Panc1 (cell line): ENCODE measurements at regions not wholly inside any gene's neighbourhood (a gene's known extent, or its start where the extent isn't known, plus 50 kb on each side); places are given as distances from the start of the nearest gene placed in this dataset.

Experiments used
- ATAC-seq: fragments of 200-7000 bp; cut with Tn5 transposase; 2 replicates; pipeline ENCODE4 v1.9.1; 2020; ENCODE audit warnings: mild to moderate bottlenecking, moderate library complexity
- BruUV-seq: library from RNA; stranded (reverse); fragments of 400-500 nt; replicated peaks from 2 replicates; lab custom pipeline; 2021; lab: Mats Ljungman, UMichigan
- CTCF ChIA-PET: fragments of 300-600 bp; sonication (Branson Sonifier 250); formaldehyde crosslinking; loops from one replicate; lab custom pipeline; 2022; ENCODE audit warnings: antibody characterized with exemption; lab: Charles Lee
- POLR2A ChIA-PET: fragments of 300-600 bp; sonication (Branson Sonifier 250); formaldehyde crosslinking; loops from one replicate; lab custom pipeline; 2022; ENCODE audit warnings: antibody characterized with exemption; lab: Charles Lee
- DNase-seq: peaks from one replicate; pipeline ENCODE4 v3.0.0-alpha.2; 2010; ENCODE audit warnings: low read depth, low spot score
- H3K27ac ChIP-seq: 2 replicates; pipeline ENCODE4 v1.5.1; 2011; ENCODE audit warnings: mild to moderate bottlenecking, low read length, inconsistent platforms
- H3K27me3 ChIP-seq: fragments of 200-500 bp; sonication (Bioruptor generic); 2 replicates; pipeline ENCODE4 v1.6.0; 2014; ENCODE audit warnings: low read length, inconsistent platforms; ENCODE audit not compliant: control insufficient read depth, insufficient read depth
- H3K36me3 ChIP-seq: fragments of 200-500 bp; sonication (Bioruptor generic); 2 replicates; pipeline ENCODE4 v1.5.1; 2014; ENCODE audit warnings: inconsistent platforms, mild to moderate bottlenecking, low read length, moderate library complexity; ENCODE audit not compliant: control insufficient read depth, insufficient read depth
- H3K4me1 ChIP-seq: 2 replicates; pipeline ENCODE4 v1.5.1; 2011; ENCODE audit warnings: inconsistent platforms, mild to moderate bottlenecking, low read length, moderate library complexity; ENCODE audit not compliant: control insufficient read depth, insufficient read depth
- H3K4me3 ChIP-seq, 2 experiments: 2 replicates each; pipeline ENCODE4 v1.5.1; 2011 to 2012; ENCODE audit warnings: low read depth in 2 of 2, low read length in 2 of 2, mild to moderate bottlenecking in 2 of 2, inconsistent platforms in 1 of 2, moderate library complexity in 1 of 2
- H3K9me3 ChIP-seq: fragments of 200-500 bp; sonication (Bioruptor generic); 2 replicates; pipeline ENCODE4 v1.5.1; 2014; ENCODE audit warnings: low read depth, mild to moderate bottlenecking, inconsistent platforms, low read length, moderate library complexity; ENCODE audit not compliant: control insufficient read depth, insufficient read depth
- POLR2AphosphoS5 ChIP-seq: IDR thresholded peaks from 2 replicates; pipeline ENCODE4 v1.6.1; 2012; ENCODE audit warnings: mild to moderate bottlenecking, low read depth, low read length, moderate library complexity
- REST ChIP-seq, 2 experiments: IDR thresholded peaks; 2 replicates each; pipeline ENCODE4 v1.6.1; 2011 to 2012; ENCODE audit warnings: low read depth in 2 of 2, control low read depth in 1 of 2, low read length in 1 of 2, mild to moderate bottlenecking in 1 of 2, moderate library complexity in 1 of 2; ENCODE audit not compliant: insufficient read depth in 1 of 2
- SIN3A ChIP-seq: IDR thresholded peaks from 2 replicates; pipeline ENCODE4 v1.6.1; 2012; ENCODE audit warnings: low read depth, mild to moderate bottlenecking, low read length, moderate library complexity, borderline replicate concordance; ENCODE audit not compliant: insufficient read depth
- TCF7L2 ChIP-seq: IDR thresholded peaks from 2 replicates; pipeline ENCODE4 v1.6.1; 2011; ENCODE audit warnings: mild to moderate bottlenecking, low read depth, low read length, inconsistent platforms
- in situ Hi-C: cut with HindIII; loops from 2 replicates; pipeline ENCODE4 v1.10.0; 2016; ENCODE audit warnings: low sequenced_read_pairs, low pct_unique_long_range_greater_than_20kb
- intact Hi-C: fragments of 100-400 bp; cut with micrococcal nuclease; formaldehyde crosslinking; loops from one replicate; pipeline ENCODE4 v1.10.0; 2022; ENCODE audit not compliant: unreplicated experiment
- TF ChIP-seq, protein P1 (sequence below): fragments of 450-650 bp; IDR thresholded peaks from 2 replicates; pipeline ENCODE4 v1.5.1; 2017; ENCODE audit warnings: mild to moderate bottlenecking

- no peaks in the 10 kb centered on the region for H3K36me3 ChIP-seq
- ChIA-PET CTCF (no interaction called here), POLR2A (no interaction called here)
- H3K4me3 ChIP-seq = no peak overlapping the region
- no TSS peak for BruUV-seq
- intact Hi-C loops (no loop called here), in situ Hi-C loops (no loop called here)
- DNase-seq (no peak), ATAC-seq (no peak)
- no peak overlapping the region for H3K27ac ChIP-seq
- no peaks in the 10 kb centered on the region for H3K9me3 ChIP-seq
- H3K4me1 ChIP-seq = no peaks in the 10 kb centered on the region
- TF ChIP-seq SIN3A (no peak), POLR2AphosphoS5 (no peak), REST (IDR thresholded peaks at IDR 0.05; ENCODE audit: insufficient read depth in 1 of 2, low read depth in 2 of 2, low read length in 1 of 2) (no peak), TCF7L2 (no peak)
- TF ChIP-seq, protein P1, sequence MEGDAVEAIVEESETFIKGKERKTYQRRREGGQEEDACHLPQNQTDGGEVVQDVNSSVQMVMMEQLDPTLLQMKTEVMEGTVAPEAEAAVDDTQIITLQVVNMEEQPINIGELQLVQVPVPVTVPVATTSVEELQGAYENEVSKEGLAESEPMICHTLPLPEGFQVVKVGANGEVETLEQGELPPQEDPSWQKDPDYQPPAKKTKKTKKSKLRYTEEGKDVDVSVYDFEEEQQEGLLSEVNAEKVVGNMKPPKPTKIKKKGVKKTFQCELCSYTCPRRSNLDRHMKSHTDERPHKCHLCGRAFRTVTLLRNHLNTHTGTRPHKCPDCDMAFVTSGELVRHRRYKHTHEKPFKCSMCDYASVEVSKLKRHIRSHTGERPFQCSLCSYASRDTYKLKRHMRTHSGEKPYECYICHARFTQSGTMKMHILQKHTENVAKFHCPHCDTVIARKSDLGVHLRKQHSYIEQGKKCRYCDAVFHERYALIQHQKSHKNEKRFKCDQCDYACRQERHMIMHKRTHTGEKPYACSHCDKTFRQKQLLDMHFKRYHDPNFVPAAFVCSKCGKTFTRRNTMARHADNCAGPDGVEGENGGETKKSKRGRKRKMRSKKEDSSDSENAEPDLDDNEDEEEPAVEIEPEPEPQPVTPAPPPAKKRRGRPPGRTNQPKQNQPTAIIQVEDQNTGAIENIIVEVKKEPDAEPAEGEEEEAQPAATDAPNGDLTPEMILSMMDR = no peak
- no peaks in the 10 kb centered on the region; the same call in 1 of the 2 replicates for H3K27me3 ChIP-seq
Observed at GRCh38 chr18:73663581-73663980, 484.1 kb downstream of the FBXO15 start.

DNA sequence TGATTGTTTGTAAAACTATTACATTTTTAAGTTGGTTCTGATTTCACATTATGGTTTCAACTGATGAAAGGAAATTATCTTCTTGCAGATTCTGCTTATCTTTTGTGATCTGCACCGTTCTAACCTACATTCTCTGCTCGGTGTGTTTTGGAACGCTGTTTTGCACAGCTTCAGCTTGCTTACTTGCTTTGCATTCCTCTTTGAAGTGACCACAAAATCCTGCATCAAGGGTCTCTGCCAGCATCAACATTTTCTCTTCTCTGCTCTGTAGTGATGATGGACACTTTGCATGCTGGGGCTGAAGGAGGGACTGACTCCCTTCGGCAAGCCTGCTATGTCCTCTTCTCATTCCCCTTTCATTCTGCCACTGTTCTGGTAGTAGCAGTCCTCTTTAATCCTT, 485.2 kb downstream of the FBXO15 start:
- POLR2A ChIA-PET = no interaction called here
- in situ Hi-C loops = no loop called here
- intact Hi-C loops = no loop called here
- H3K36me3 ChIP-seq = no peaks in the 10 kb centered on the region
- no peaks in the 10 kb centered on the region for H3K9me3 ChIP-seq
- H3K27me3 ChIP-seq = no peaks in the 10 kb centered on the region
- DNase-seq (no peak), ATAC-seq (no peak)
- H3K4me1 ChIP-seq = no peaks in the 10 kb centered on the region
- H3K4me3 ChIP-seq = no peak overlapping the region
- no peak for TF ChIP-seq SIN3A
- no TSS peak for BruUV-seq
- CTCF ChIA-PET = interaction anchor here (0.7 kb wide), 1 partner anchor 165 kb away, joined by 3 read pairs; no protein-coding TSS in a partner anchor
- H3K27ac ChIP-seq = no peak overlapping the region

DNA sequence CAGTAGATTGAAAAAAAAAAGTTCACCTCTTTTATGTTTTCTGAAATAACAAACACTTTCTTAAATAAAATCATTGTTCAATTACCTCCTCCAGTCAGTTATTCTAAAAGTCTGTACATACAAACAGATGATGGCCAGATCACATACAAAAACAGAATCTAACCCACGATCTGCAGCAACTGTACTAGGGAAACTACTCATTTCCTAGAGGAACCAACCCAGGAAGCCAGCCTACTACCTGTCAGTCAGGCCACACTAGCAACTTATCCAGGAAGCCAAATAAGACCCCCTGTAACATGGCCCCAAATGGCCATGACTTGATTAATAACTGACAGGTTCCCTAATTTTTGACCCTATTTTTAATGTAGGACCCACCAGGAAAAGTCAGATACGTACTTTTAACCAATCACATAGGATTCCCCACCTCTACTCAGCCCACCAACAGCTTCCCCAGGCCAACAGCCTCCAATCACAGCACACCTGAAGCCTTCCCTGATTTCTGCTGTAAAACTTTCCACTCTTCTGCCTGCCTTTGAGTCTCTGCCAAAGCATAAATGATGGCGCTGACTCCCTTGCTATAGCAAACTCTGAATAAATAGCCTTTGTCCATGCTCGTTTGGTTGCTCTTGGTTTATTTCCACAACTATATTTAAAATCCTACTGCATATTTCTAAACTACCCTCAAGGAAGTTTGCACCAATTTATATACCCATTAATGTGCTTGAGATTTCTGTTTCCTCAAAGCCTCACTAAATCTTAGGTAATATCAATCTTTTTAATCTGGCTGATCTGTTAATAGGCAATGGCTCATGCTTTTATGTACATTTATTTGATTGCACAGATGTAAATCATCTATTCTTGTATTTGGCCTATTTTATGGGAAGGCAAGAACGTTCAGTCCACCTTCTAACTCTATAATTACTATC, 486.4 kb downstream of the FBXO15 start:
- no TSS peak for BruUV-seq
- no peaks in the 10 kb centered on the region for H3K36me3 ChIP-seq
- ChIA-PET POLR2A (no interaction called here), CTCF (no interaction called here)
- H3K27me3 ChIP-seq = no peaks in the 10 kb centered on the region
- no peak for ATAC-seq
- intact Hi-C loops (no loop called here), in situ Hi-C loops (no loop called here)
- no peak overlapping the region for H3K27ac ChIP-seq
- no peak overlapping the region for H3K4me3 ChIP-seq
- no peaks in the 10 kb centered on the region for H3K4me1 ChIP-seq
- H3K9me3 ChIP-seq = no peaks in the 10 kb centered on the region
- no peak for DNase-seq
- no peak for TF ChIP-seq SIN3A
- no peak for TF ChIP-seq POLR2AphosphoS5
- no peak for TF ChIP-seq TCF7L2
- TF ChIP-seq REST (IDR thresholded peaks at IDR 0.05; ENCODE audit: insufficient read depth in 1 of 2, low read depth in 2 of 2, low read length in 1 of 2) = no peak
- TF ChIP-seq, protein P1 = no peak
